ENCODE measurements at regions not wholly inside any gene's neighbourhood (a gene's known extent, or its start where the extent isn't known, plus 50 kb on each side); places are given as distances from the start of the nearest gene placed in this dataset.
A peak's percentile ranks its signal among the peaks of the same experiment; 100 is the strongest.
"Not testable (repeated sequence)": the region's sequence is repeated elsewhere in the genome, so short reads cannot be mapped to it uniquely, and the experiment has no call there.

DNA sequence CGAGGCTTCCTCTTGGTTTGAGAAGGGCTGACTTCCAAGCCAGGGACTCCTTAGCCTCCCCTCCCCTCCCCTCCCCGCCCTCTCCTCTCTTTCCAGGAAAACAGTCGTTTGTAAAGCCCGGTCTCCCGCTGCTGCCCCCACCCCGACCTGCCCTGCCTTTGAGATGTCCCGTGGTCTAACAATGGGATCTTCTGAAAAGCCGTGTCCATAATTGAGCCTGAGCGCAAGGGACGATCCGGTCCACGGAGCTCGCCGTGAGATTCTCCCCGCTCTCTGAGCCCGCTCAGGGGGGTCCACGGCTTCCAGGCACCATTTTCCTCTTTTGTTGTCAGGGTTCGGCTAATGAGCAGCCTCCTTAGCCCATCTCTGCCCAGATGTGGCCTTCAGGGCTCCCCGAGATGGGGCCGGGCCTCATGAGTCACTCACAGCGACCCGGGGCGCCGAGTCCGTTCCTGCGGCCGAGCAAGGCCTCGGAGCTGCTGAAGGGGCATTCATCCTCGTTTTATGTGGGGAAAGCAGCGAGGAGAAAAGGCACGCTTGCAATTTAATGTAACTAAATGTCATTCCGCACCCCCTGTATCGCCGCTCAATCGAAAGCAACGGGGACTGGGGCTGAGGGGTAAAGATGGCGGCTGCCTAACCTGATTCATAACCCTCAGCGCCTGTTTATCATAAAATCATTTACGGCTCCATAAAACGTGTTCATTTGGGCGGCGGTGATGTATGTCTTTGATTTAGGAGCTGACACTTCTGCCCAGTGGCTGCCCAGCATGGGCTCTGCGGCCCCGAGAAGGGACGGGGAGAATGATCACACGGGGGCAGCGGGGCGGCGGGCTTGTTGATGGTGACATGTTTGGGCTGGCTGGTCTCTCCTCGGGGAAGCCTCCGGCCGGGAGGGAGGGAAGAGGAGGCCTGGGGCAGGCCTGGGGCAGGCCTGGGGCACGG, 232.6 kb upstream of the C1orf174 start:
- in situ Hi-C loops (cut with MboI; ENCODE audit: low pct_unique_long_range_greater_than_20kb in 2 of 9, low sequenced_read_pairs in 9 of 9, unreplicated experiment in 9 of 9) = no loop called here
- peak in 4 of 8 experiments; percentile 22 to 79 (median 63) for ATAC-seq (replicated peaks in 6 of 8)
- peaks cover 9 to 19% of the 10 kb centered on the region in 2 donors for H3K4me1 ChIP-seq (replicated peaks in 1 of 2)
- 0 to 76% (median 36%) methylated on average over 1 to 27 of the region's 53 CpGs; no CpG with 5 or more reads in 3 of the 10 experiments for WGBS, 10 experiments
- H3K27ac ChIP-seq = peak overlapping the region; percentile 10 to 26
- H3K4me3 ChIP-seq = peak overlapping the region in 1 of 5 donors; percentile 6

GRCh38 chr1:4133297-4133938, 233.3 kb upstream of the C1orf174 start:
- Histone ChIP-seq H3K4me1 (replicated peaks in 1 of 2) (peaks cover 9 to 21% of the 10 kb centered on the region in 2 donors), H3K27ac (no peak overlapping the region), H3K4me3 (no peak overlapping the region)
- in situ Hi-C loops (cut with MboI; ENCODE audit: low pct_unique_long_range_greater_than_20kb in 2 of 9, low sequenced_read_pairs in 9 of 9, unreplicated experiment in 9 of 9) = no loop called here
- peak in 1 of 8 experiments; percentile 1 for ATAC-seq (replicated peaks in 6 of 8)
- WGBS, 10 experiments = 6 to 93% (median 72%) methylated on average over 1 to 14 of the region's 24 CpGs; no CpG with 5 or more reads in 2 of the 10 experiments

- peak in 4 of 8 experiments; percentile 60 to 72 (median 66) for ATAC-seq (replicated peaks in 6 of 8)
- in situ Hi-C loops (cut with MboI; ENCODE audit: low pct_unique_long_range_greater_than_20kb in 2 of 9, low sequenced_read_pairs in 9 of 9, unreplicated experiment in 9 of 9) = no loop called here
- H3K4me1 ChIP-seq (replicated peaks in 1 of 2) = peaks cover 9 to 21% of the 10 kb centered on the region in 2 donors
- H3K27ac ChIP-seq = no peak overlapping the region
- 0 to 64% (median 47%) methylated on average over 1 to 9 of the region's 9 CpGs; no CpG with 5 or more reads in 3 of the 10 experiments for WGBS, 10 experiments
- no peak overlapping the region for H3K4me3 ChIP-seq
These were observed 233.9 kb upstream of the C1orf174 start for GRCh38 chr1:4133939-4134321.

DNA sequence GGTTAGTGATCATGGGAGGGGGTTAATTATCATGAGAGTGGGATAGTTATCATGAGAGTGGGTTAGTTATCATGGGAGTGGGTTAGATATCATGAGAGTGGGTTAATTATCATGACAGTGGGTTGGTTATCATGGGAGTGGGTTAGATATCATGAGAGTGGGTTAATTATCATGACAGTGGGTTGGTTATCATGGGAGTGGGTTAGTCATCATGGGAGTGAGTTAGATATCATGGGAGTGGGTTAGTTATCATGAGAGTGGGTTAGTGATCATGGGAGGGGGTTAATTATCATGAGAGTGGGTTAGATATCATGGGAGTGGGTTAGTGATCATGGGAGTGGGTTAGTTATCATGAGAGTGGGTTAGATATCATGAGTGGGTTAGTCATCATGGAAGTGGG, 235.8 kb upstream of the C1orf174 start:
- H3K4me3 ChIP-seq; H3K27ac ChIP-seq; in situ Hi-C loops (cut with MboI; ENCODE audit: low pct_unique_long_range_greater_than_20kb in 2 of 9, low sequenced_read_pairs in 9 of 9, unreplicated experiment in 9 of 9); ATAC-seq (replicated peaks in 6 of 8): not testable (repeated sequence)
- peaks cover 9 to 21% of the 10 kb centered on the region in 2 donors for H3K4me1 ChIP-seq (replicated peaks in 1 of 2)

GRCh38 chr1:4137621-4138415, 237.7 kb upstream of the C1orf174 start:
- Histone ChIP-seq H3K27ac (no peak overlapping the region), H3K4me3 (no peak overlapping the region), H3K4me1 (replicated peaks in 1 of 2) (peaks cover 4 to 11% of the 10 kb centered on the region in 2 donors)
- in situ Hi-C loops (cut with MboI; ENCODE audit: low pct_unique_long_range_greater_than_20kb in 2 of 9, low sequenced_read_pairs in 9 of 9, unreplicated experiment in 9 of 9) = no loop called here
- ATAC-seq (replicated peaks in 6 of 8) = peak in 1 of 8 experiments; percentile 20
- 0 to 74% (median 26%) methylated on average over 1 to 10 of the region's 14 CpGs; no CpG with 5 or more reads in 1 of the 10 experiments for WGBS, 10 experiments

DNA sequence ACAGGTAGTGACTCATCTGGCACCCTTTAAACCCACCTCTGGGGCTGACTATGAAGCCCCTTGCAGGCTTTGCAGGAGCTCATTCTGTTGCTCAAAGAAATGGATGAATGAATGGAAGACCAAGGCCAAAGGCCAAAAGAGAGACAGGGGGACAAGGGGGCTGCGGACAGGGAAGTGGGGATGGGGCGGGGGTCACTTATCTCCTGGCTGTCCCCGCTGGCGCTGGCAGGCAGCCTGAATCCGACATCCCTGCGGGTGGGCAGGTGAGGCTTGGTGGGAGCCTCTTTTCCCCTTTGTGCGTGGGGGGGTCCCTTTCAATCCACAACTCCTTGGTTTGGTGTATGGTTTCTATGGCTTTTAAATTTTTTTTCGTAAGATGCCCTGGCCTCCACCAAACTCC, 239.6 kb upstream of the C1orf174 start:
- Histone ChIP-seq H3K4me1 (replicated peaks in 1 of 2) (peaks cover 0 to 2% of the 10 kb centered on the region in 2 donors), H3K27ac (no peak overlapping the region), H3K4me3 (no peak overlapping the region)
- in situ Hi-C loops (cut with MboI; ENCODE audit: low pct_unique_long_range_greater_than_20kb in 2 of 9, low sequenced_read_pairs in 9 of 9, unreplicated experiment in 9 of 9) = no loop called here
- 82 to 100% (median 86%) methylated on average over 1 to 5 of the region's 8 CpGs; no CpG with 5 or more reads in 7 of the 10 experiments for WGBS, 10 experiments
- ATAC-seq (replicated peaks in 6 of 8) = no peak

DNA sequence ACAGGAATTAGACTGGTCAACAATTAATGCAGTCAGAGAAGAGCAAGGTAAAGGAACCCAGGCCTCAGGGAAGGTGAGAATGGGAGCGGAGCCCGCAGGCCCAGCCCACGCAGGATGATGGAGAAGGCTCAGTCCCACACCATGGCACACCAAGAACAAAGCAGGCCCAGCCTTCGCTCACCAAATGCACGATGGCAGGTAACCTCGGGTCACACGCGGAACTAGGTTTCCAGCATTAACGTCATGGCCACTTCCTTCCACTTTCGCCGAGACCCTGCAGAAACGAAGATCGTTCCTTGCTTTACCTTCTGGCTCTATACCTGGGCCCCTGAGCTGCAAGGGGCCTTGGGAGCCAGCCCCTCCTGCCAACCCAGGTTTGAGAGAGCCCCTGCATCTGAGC, 240.2 kb upstream of the C1orf174 start:
- Histone ChIP-seq H3K4me1 (replicated peaks in 1 of 2) (peaks cover 0 to 2% of the 10 kb centered on the region in 2 donors), H3K4me3 (no peak overlapping the region), H3K27ac (no peak overlapping the region)
- WGBS, 10 experiments = 69 to 95% (median 90%) methylated on average over 3 to 13 of the region's 13 CpGs; no CpG with 5 or more reads in 5 of the 10 experiments
- ATAC-seq (replicated peaks in 6 of 8) = no peak
- in situ Hi-C loops (cut with MboI; ENCODE audit: low pct_unique_long_range_greater_than_20kb in 2 of 9, low sequenced_read_pairs in 9 of 9, unreplicated experiment in 9 of 9) = no loop called here

GRCh38 chr1:4140821-4141220, 240.7 kb upstream of the C1orf174 start:
- no peak for ATAC-seq (replicated peaks in 6 of 8)
- no peak overlapping the region for H3K4me3 ChIP-seq
- no peak overlapping the region for H3K27ac ChIP-seq
- in situ Hi-C loops (cut with MboI; ENCODE audit: low pct_unique_long_range_greater_than_20kb in 2 of 9, low sequenced_read_pairs in 9 of 9, unreplicated experiment in 9 of 9) = no loop called here
- peaks cover 0 to 2% of the 10 kb centered on the region in 2 donors for H3K4me1 ChIP-seq (replicated peaks in 1 of 2)
- 33 to 100% (median 70%) methylated on average over 1 to 3 of the region's 9 CpGs; no CpG with 5 or more reads in 7 of the 10 experiments for WGBS, 10 experiments

GRCh38 chr1:4144349-4144971, 244.4 kb upstream of the C1orf174 start:
- no peak for ATAC-seq (replicated peaks in 6 of 8)
- Histone ChIP-seq H3K4me1 (replicated peaks in 1 of 2) (peaks cover 6 to 8% of the 10 kb centered on the region in 2 donors), H3K27ac (no peak overlapping the region), H3K4me3 (no peak overlapping the region)
- in situ Hi-C loops (cut with MboI; ENCODE audit: low pct_unique_long_range_greater_than_20kb in 2 of 9, low sequenced_read_pairs in 9 of 9, unreplicated experiment in 9 of 9) = no loop called here
- WGBS, 10 experiments = 19 to 100% (median 85%) methylated on average over 1 to 6 of the region's 6 CpGs

DNA sequence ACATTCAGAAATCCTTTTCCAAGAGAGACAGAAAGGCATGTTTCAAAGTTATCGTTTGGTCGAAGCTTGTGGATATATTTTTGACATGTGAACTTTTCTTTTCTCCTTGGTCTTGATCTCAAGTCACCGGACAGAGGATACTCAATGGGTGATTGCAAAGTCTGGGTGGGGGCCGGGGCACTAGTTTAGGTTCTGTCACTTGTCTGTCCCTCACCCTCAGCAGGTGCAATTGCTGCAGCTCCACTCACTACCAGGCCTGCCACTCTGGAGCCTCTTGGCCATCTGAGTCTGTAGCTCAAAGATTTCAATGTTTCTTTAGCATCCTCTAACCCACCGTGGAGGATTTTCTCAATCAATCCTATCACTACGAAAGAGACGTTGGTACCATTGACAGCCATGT, 246.0 kb upstream of the C1orf174 start:
- Histone ChIP-seq H3K4me3 (no peak overlapping the region), H3K27ac (no peak overlapping the region), H3K4me1 (replicated peaks in 1 of 2) (peaks cover 12 to 17% of the 10 kb centered on the region in 2 donors)
- in situ Hi-C loops (cut with MboI; ENCODE audit: low pct_unique_long_range_greater_than_20kb in 2 of 9, low sequenced_read_pairs in 9 of 9, unreplicated experiment in 9 of 9) = no loop called here
- ATAC-seq (replicated peaks in 6 of 8) = no peak
- 0 to 92% (median 66%) methylated on average over 1 to 6 of the region's 7 CpGs; no CpG with 5 or more reads in 1 of the 10 experiments for WGBS, 10 experiments

- WGBS, 10 experiments = 0 to 96% (median 50%) methylated on average over 1 to 5 of the region's 5 CpGs; no CpG with 5 or more reads in 4 of the 10 experiments
- Histone ChIP-seq H3K4me3 (no peak overlapping the region), H3K27ac (no peak overlapping the region), H3K4me1 (replicated peaks in 1 of 2) (peaks cover 12 to 17% of the 10 kb centered on the region in 2 donors)
- in situ Hi-C loops (cut with MboI; ENCODE audit: low pct_unique_long_range_greater_than_20kb in 2 of 9, low sequenced_read_pairs in 9 of 9, unreplicated experiment in 9 of 9) = no loop called here
- no peak for ATAC-seq (replicated peaks in 6 of 8)
These were observed 246.5 kb upstream of the C1orf174 start for GRCh38 chr1:4146614-4147013.

- in situ Hi-C loops (cut with MboI; ENCODE audit: low pct_unique_long_range_greater_than_20kb in 2 of 9, low sequenced_read_pairs in 9 of 9, unreplicated experiment in 9 of 9) = no loop called here
- ATAC-seq (replicated peaks in 6 of 8) = peak in 4 of 8 experiments; percentile 41 to 69 (median 54)
- Histone ChIP-seq H3K4me3 (no peak overlapping the region), H3K27ac (no peak overlapping the region), H3K4me1 (replicated peaks in 1 of 2) (peaks cover 12 to 17% of the 10 kb centered on the region in 2 donors)
- WGBS, 10 experiments = 0 to 50% (median 31%) methylated on average over 1 to 12 of the region's 12 CpGs; no CpG with 5 or more reads in 2 of the 10 experiments
These were observed 247.4 kb upstream of the C1orf174 start for GRCh38 chr1:4147509-4147908.

Data from motor neuron (in vitro differentiated cells).